GM23338 (cell line): ENCODE measurements at regions not wholly inside any gene's neighbourhood (a gene's known extent, or its start where the extent isn't known, plus 50 kb on each side); places are given as distances from the start of the nearest gene placed in this dataset.

Experiments used
- ATAC-seq: fragments of 200-7000 bp; cut with Tn5 transposase; 3 replicates; pipeline ENCODE4 v1.9.1; 2020
- DNase-seq: peaks from one replicate; pipeline ENCODE4 v3.0.0-alpha.2; 2015; ENCODE audit warnings: low spot score
- H2AFZ ChIP-seq: fragments of 200-600 bp; sonication (generic); 2 replicates; pipeline ENCODE4 v1.8.0; 2016; ENCODE audit warnings: antibody characterized with exemption, mild to moderate bottlenecking, moderate library complexity
- H3F3A ChIP-seq: fragments of 200-600 bp; sonication (generic); replicated peaks from 2 replicates; pipeline ENCODE4 v1.8.0; 2017; ENCODE audit warnings: antibody characterized with exemption, mixed run types, low read depth
- H3K27ac ChIP-seq: fragments of 200-600 bp; sonication (generic); 2 replicates; pipeline ENCODE4 v1.6.1; 2016; ENCODE audit warnings: low read depth
- H3K27me3 ChIP-seq: fragments of 200-600 bp; sonication (generic); 2 replicates; pipeline ENCODE4 v1.8.0; 2016; ENCODE audit warnings: mild to moderate bottlenecking, mixed run types, moderate library complexity; ENCODE audit not compliant: insufficient read depth
- H3K36me3 ChIP-seq: fragments of 200-600 bp; sonication (generic); 2 replicates; pipeline ENCODE4 v1.8.0; 2016; ENCODE audit warnings: mild to moderate bottlenecking; ENCODE audit not compliant: insufficient read depth
- H3K4me1 ChIP-seq: fragments of 200-600 bp; sonication (generic); 2 replicates; pipeline ENCODE4 v1.8.0; 2016; ENCODE audit warnings: mild to moderate bottlenecking, moderate library complexity; ENCODE audit not compliant: insufficient read depth
- H3K4me2 ChIP-seq: fragments of 200-600 bp; sonication (generic); 2 replicates; pipeline ENCODE4 v1.7.1; 2017; ENCODE audit warnings: mixed run types
- H3K4me3 ChIP-seq: fragments of 200-600 bp; sonication (generic); 2 replicates; pipeline ENCODE4 v1.6.1; 2016; ENCODE audit warnings: mixed run types
- H3K79me2 ChIP-seq: fragments of 200-600 bp; sonication (generic); replicated peaks from 2 replicates; pipeline ENCODE4 v1.8.0; 2017; ENCODE audit warnings: mild to moderate bottlenecking; ENCODE audit not compliant: insufficient read depth
- H3K9me2 ChIP-seq: fragments of 200-600 bp; sonication (generic); 2 replicates; pipeline ENCODE4 v1.8.0; 2017; ENCODE audit not compliant: insufficient read depth
- H4K20me1 ChIP-seq: fragments of 200-600 bp; sonication (generic); replicated peaks from 2 replicates; pipeline ENCODE4 v1.8.0; 2017; ENCODE audit warnings: mild to moderate bottlenecking; ENCODE audit not compliant: insufficient read depth
- H3K27ac Mint-ChIP-seq: 2 replicates; pipeline ENCODE4 v1.8.0; 2020; ENCODE audit warnings: inconsistent platforms, mild to moderate bottlenecking, moderate library complexity, mixed read lengths
- H3K27me3 Mint-ChIP-seq: 3 replicates; pipeline ENCODE4 v1.8.0; 2022; ENCODE audit warnings: low read depth, mild to moderate bottlenecking, moderate library complexity, mixed read lengths, inconsistent platforms; ENCODE audit not compliant: insufficient read depth, poor library complexity
- H3K36me3 Mint-ChIP-seq: 3 replicates; pipeline ENCODE4 v1.8.0; 2021; ENCODE audit warnings: low read depth, mild to moderate bottlenecking, inconsistent platforms, moderate library complexity, mixed read lengths
- H3K4me1 Mint-ChIP-seq: 3 replicates; pipeline ENCODE4 v1.8.0; 2020; ENCODE audit warnings: mild to moderate bottlenecking, inconsistent platforms, mixed read lengths
- H3K4me3 Mint-ChIP-seq: 3 replicates; pipeline ENCODE4 v1.8.0; 2021; ENCODE audit warnings: moderate library complexity, mild to moderate bottlenecking, inconsistent platforms, mixed read lengths
- H3K9me3 Mint-ChIP-seq: 3 replicates; pipeline ENCODE4 v1.8.0; 2020; ENCODE audit warnings: moderate library complexity, mild to moderate bottlenecking, inconsistent platforms, mixed read lengths
- CREB1 ChIP-seq: fragments of 250-450 bp; sonication (Bioruptor Pico); IDR thresholded peaks from 2 replicates; pipeline ENCODE4 v1.5.0; 2020; ENCODE audit warnings: low read depth, mild to moderate bottlenecking, moderate library complexity
- ETS1 ChIP-seq: IDR thresholded peaks from 2 replicates; pipeline ENCODE4 v1.6.1; 2016; ENCODE audit warnings: antibody characterized with exemption
- EZH2phosphoT487 ChIP-seq: fragments of 200-600 bp; sonication (generic); IDR thresholded peaks from one replicate; pipeline ENCODE4 v1.8.1; 2018; ENCODE audit warnings: antibody characterized with exemption; ENCODE audit not compliant: unreplicated experiment
- JUNB ChIP-seq: IDR thresholded peaks from one replicate; pipeline ENCODE4 v1.6.1; 2016; ENCODE audit warnings: antibody characterized with exemption; ENCODE audit not compliant: unreplicated experiment
- NANOG ChIP-seq: IDR thresholded peaks from 2 replicates; pipeline ENCODE4 v1.6.1; 2016; ENCODE audit warnings: antibody characterized with exemption, borderline replicate concordance
- POLR2AphosphoS5 ChIP-seq: IDR thresholded peaks from 2 replicates; pipeline ENCODE4 v1.6.1; 2016; ENCODE audit warnings: antibody characterized with exemption, low read depth
- ZNF331 ChIP-seq: fragments of 250-450 bp; sonication (Bioruptor Pico); IDR thresholded peaks from 2 replicates; pipeline ENCODE4 v1.5.0; 2020; ENCODE audit warnings: low read depth, mild to moderate bottlenecking, moderate library complexity
- TF ChIP-seq, protein P1 (sequence below), 2 experiments: fragments of 200-600 bp in 1 of 2; sonication (generic) in 1 of 2; conservative IDR thresholded peaks; 2 replicates each; pipeline versions ENCODE4 v1.5.1 to v1.6.1; 2016 to 2017; ENCODE audit warnings: antibody characterized with exemption in 2 of 2, low read depth in 2 of 2, mild to moderate bottlenecking in 2 of 2, moderate library complexity in 1 of 2

DNA sequence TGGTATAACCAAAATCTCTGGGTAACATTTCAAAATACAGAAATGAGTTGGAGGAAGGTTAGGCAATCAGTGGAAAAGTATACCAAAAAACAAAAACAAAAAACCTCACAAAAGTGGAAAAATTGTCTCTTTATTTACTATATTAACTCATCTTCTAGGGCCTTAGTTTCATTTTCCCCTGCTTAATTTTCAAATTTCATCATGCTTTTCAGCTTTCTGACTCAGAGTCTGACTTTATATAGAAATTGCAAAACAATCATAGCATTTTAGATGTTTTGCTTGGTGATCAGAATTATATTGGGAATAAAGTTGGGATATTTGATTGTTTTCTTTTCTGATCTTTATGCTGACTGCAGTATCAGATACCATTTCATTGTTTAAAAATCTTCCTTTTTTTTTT, 257.0 kb upstream of the PRR16 start:
- Histone ChIP-seq H3K27me3 (no peaks in the 10 kb centered on the region), H3K4me1 (no peaks in the 10 kb centered on the region), H3K36me3 (no peaks in the 10 kb centered on the region), H2AFZ (no peak overlapping the region), H3K4me3 (no peak overlapping the region), H3K9me2 (no peaks in the 10 kb centered on the region; the same call in none of the 2 replicates), H3K27ac (no peak overlapping the region), H4K20me1 (no peaks in the 10 kb centered on the region), H3F3A (no peaks in the 10 kb centered on the region), H3K4me2 (no peak overlapping the region), H3K79me2 (no peaks in the 10 kb centered on the region)
- Mint-ChIP-seq H3K27ac (no peak overlapping the region), H3K4me1 (no peaks in the 10 kb centered on the region), H3K4me3 (no peak overlapping the region), H3K9me3 (peaks cover 6% of the 10 kb centered on the region; the same call in 2 of the 3 replicates), H3K27me3 (peaks cover 2% of the 10 kb centered on the region), H3K36me3 (no peaks in the 10 kb centered on the region)
- TF ChIP-seq NANOG (no peak), ETS1 (no peak), ZNF331 (CRISPR knock-in tag) (no peak), CREB1 (CRISPR knock-in tag) (no peak)
- DNase-seq = no peak
- ATAC-seq = no peak

DNA sequence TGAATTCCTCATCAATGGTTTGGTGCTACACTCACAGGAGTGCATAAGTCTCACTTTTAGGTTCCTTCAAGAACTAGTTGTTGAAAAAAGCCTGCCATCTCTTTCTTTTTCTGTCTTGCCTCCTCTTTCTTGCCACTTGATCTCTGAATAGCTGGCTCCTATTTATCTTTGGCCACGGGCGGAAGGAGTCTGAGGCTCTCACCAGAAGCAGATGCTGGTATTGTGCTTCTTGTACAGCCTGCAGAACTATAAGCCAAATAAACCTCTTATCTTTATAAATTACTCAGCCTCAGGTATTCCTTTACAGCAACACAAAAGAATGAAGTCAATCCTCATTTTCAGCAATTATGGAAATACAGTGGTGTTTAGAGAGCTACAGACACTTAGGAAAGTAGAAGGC, 247.1 kb upstream of the PRR16 start:
- H3K4me1 Mint-ChIP-seq = no peaks in the 10 kb centered on the region
- H3K36me3 Mint-ChIP-seq = no peaks in the 10 kb centered on the region
- ATAC-seq (no peak), DNase-seq (no peak)
- Histone ChIP-seq H3K79me2 (no peaks in the 10 kb centered on the region), H3K36me3 (no peaks in the 10 kb centered on the region), H3F3A (no peaks in the 10 kb centered on the region), H3K27ac (no peak overlapping the region), H4K20me1 (no peaks in the 10 kb centered on the region), H3K27me3 (no peaks in the 10 kb centered on the region), H3K9me2 (no peaks in the 10 kb centered on the region; the same call in 1 of the 2 replicates), H3K4me2 (no peak overlapping the region), H3K4me1 (no peaks in the 10 kb centered on the region), H2AFZ (no peak overlapping the region), H3K4me3 (no peak overlapping the region)
- H3K9me3 Mint-ChIP-seq = no peaks in the 10 kb centered on the region
- TF ChIP-seq JUNB (no peak), ETS1 (no peak), ZNF331 (CRISPR knock-in tag) (no peak), POLR2AphosphoS5 (no peak), EZH2phosphoT487 (no peak)
- TF ChIP-seq, protein P1, sequence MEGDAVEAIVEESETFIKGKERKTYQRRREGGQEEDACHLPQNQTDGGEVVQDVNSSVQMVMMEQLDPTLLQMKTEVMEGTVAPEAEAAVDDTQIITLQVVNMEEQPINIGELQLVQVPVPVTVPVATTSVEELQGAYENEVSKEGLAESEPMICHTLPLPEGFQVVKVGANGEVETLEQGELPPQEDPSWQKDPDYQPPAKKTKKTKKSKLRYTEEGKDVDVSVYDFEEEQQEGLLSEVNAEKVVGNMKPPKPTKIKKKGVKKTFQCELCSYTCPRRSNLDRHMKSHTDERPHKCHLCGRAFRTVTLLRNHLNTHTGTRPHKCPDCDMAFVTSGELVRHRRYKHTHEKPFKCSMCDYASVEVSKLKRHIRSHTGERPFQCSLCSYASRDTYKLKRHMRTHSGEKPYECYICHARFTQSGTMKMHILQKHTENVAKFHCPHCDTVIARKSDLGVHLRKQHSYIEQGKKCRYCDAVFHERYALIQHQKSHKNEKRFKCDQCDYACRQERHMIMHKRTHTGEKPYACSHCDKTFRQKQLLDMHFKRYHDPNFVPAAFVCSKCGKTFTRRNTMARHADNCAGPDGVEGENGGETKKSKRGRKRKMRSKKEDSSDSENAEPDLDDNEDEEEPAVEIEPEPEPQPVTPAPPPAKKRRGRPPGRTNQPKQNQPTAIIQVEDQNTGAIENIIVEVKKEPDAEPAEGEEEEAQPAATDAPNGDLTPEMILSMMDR (conservative IDR thresholded peaks at IDR 0.05; ENCODE audit: low read depth in 2 of 2) = no peak
- no peak overlapping the region for H3K4me3 Mint-ChIP-seq
- no peak overlapping the region for H3K27ac Mint-ChIP-seq
- no peaks in the 10 kb centered on the region for H3K27me3 Mint-ChIP-seq
